DOHH2 (cell line): ENCODE measurements at regions not wholly inside any gene's neighbourhood (a gene's known extent, or its start where the extent isn't known, plus 50 kb on each side); places are given as distances from the start of the nearest gene placed in this dataset.

Experiments used
- CTCF ChIP-seq: fragments of 200-600 bp; sonication (generic); IDR thresholded peaks from one replicate; pipeline ENCODE4 v1.5.1; 2014; ENCODE audit warnings: antibody characterized with exemption, mild to moderate bottlenecking, low read depth, low read length; ENCODE audit not compliant: poor library complexity, severe bottlenecking
- EZH2phosphoT487 ChIP-seq: fragments of 200-600 bp; sonication (generic); IDR thresholded peaks from 2 replicates; pipeline ENCODE4 v1.6.1; 2017; ENCODE audit warnings: borderline replicate concordance, mild to moderate bottlenecking, antibody characterized with exemption, low read length, moderate library complexity, mixed read lengths

DNA sequence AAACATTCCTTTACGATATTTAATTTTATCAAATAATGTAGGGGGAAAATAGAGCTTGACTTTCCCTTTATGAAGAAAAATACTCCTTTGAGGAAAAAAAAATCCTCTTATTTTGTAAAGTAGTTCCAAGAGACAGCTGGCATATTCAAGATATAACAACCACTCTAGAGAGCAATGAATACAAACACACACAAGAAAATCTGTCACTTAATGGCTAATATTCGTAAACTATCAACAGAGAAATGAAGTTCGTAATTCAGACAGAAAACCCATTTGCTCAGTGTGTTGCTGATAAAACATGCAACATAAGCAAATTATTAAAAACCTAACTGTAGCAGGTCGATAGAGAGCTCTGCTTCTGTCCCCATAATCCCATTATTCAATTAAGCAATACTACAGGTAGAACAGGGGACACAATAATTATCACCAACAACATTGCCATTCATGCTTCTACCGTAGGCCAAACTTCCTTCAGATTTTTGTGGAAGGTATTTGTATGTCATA is 714.4 kb upstream of the MARCKS start:
- no peak for TF ChIP-seq CTCF
- TF ChIP-seq EZH2phosphoT487: no peak
